SH-SY5Y (cell line): ENCODE measurements at regions not wholly inside any gene's neighbourhood (a gene's known extent, or its start where the extent isn't known, plus 50 kb on each side); places are given as distances from the start of the nearest gene placed in this dataset.

Experiments
- GATA2 ChIP-seq: IDR thresholded peaks from 2 replicates; pipeline ENCODE4 v1.6.1; 2011; ENCODE audit warnings: mild to moderate bottlenecking, low read depth, low read length
- GATA3 ChIP-seq: IDR thresholded peaks from 2 replicates; pipeline ENCODE4 v1.6.1; 2011; ENCODE audit warnings: low read depth, mild to moderate bottlenecking, low read length, moderate library complexity

DNA sequence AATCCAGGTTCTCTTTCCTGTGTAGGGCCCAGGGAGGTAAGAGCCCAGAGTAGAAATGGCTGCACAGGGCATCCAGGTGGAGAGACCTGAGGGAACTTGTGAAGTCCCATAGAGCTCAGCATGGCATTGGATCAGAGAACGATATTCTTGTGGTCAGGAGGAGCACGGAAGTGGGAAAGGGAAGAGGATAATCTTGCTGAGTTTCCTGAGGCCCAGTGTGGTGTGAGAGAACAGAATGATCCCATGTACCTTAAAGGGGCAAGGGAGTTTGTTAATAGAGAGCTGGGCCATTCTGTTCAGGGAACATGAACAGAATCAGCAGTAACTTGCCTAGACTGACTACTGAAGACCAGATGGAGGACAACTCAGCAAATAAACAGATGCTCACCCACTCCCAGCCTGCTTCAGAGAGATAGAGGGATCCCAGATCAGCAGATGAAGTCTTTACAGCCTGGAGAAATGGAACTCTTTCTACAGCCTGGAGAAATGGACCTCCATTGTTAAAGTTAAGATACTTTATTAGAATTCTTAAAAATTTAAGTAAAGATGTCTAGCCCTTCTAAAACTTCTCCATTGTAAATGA, 119.7 kb upstream of the ELL2 start:
- TF ChIP-seq GATA2: no peak
- no peak for TF ChIP-seq GATA3
